ENCODE measurements at regions not wholly inside any gene's neighbourhood (a gene's known extent, or its start where the extent isn't known, plus 50 kb on each side); places are given as distances from the start of the nearest gene placed in this dataset.

DNA sequence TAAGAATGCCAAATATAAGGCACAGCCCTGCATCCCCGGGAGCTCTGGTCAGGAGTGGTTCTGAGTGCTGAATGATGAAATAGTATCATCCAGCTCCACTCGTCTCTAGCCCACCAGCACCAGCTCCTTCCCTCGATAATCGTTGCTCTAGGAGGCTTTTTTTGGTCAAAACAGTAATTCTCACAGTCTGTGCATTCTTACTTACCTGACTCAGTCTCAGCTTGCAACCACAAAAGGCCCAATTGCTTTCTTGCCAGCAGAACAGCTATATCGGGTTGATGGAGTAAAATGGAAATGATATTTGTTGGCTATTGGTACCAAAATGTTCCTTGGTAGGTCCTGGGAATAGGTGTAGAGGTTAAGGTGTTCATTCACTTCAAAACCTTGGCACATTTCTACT lies 94.8 kb downstream of the BMP4 start:
- TF ChIP-seq, protein P1, sequence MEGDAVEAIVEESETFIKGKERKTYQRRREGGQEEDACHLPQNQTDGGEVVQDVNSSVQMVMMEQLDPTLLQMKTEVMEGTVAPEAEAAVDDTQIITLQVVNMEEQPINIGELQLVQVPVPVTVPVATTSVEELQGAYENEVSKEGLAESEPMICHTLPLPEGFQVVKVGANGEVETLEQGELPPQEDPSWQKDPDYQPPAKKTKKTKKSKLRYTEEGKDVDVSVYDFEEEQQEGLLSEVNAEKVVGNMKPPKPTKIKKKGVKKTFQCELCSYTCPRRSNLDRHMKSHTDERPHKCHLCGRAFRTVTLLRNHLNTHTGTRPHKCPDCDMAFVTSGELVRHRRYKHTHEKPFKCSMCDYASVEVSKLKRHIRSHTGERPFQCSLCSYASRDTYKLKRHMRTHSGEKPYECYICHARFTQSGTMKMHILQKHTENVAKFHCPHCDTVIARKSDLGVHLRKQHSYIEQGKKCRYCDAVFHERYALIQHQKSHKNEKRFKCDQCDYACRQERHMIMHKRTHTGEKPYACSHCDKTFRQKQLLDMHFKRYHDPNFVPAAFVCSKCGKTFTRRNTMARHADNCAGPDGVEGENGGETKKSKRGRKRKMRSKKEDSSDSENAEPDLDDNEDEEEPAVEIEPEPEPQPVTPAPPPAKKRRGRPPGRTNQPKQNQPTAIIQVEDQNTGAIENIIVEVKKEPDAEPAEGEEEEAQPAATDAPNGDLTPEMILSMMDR (optimal IDR thresholded peaks at IDR 0.05 in 1 of 3, IDR thresholded peaks at IDR 0.05 in 1 of 3, conservative IDR thresholded peaks at IDR 0.05 in 1 of 3; ENCODE audit: extremely low read depth in 1 of 3, insufficient read depth in 2 of 3, low read length in 3 of 3): no peak
- no peak for TF ChIP-seq EZH2 (IDR thresholded peaks at IDR 0.05; ENCODE audit: low read length)
- Histone ChIP-seq H3K4me3 (ENCODE audit: control insufficient read depth in 2 of 3, extremely low read depth in 1 of 3, insufficient read depth in 2 of 3, low read depth in 1 of 3, low read length in 3 of 3) (no peak overlapping the region), H3K36me3 (ENCODE audit: control insufficient read depth in 2 of 2, extremely low read depth in 1 of 2, insufficient read depth in 2 of 2, low read length in 2 of 2) (no peaks in the 10 kb centered on the region), H3K79me2 (ENCODE audit: control insufficient read depth, insufficient read depth, low read length) (no peaks in the 10 kb centered on the region), H3K9me3 (ENCODE audit: control insufficient read depth, low read depth, low read length) (no peaks in the 10 kb centered on the region), H3K27me3 (ENCODE audit: control insufficient read depth, extremely low read depth, insufficient read depth, low read length) (peaks cover 14% of the 10 kb centered on the region), H2AFZ (ENCODE audit: control insufficient read depth, low read length) (no peak overlapping the region), H3K9ac (ENCODE audit: control insufficient read depth, extremely low read depth, insufficient read depth, low read length) (no peak overlapping the region), H3K4me2 (ENCODE audit: control insufficient read depth, extremely low read depth, insufficient read depth, low read depth, low read length) (no peak overlapping the region), H3K27ac (ENCODE audit: control insufficient read depth, insufficient read depth, low read length) (no peak overlapping the region), H3K9me1 (ENCODE audit: control insufficient read depth, extremely low read depth, insufficient read depth, low read length) (no peaks in the 10 kb centered on the region), H3K4me1 (ENCODE audit: control insufficient read depth, extremely low read depth, insufficient read depth, low read length) (no peaks in the 10 kb centered on the region), H4K20me1 (ENCODE audit: control insufficient read depth, extremely low read depth, insufficient read depth, low read length) (no peaks in the 10 kb centered on the region)
- dilution Hi-C loops (cut with MboI; ENCODE audit: extremely low pct_ligation_motif_present, low sequenced_read_pairs): no loop called here
- FAIRE-seq (no peak), DNase-seq (ENCODE audit: low read depth, low spot score) (no peak)

DNA sequence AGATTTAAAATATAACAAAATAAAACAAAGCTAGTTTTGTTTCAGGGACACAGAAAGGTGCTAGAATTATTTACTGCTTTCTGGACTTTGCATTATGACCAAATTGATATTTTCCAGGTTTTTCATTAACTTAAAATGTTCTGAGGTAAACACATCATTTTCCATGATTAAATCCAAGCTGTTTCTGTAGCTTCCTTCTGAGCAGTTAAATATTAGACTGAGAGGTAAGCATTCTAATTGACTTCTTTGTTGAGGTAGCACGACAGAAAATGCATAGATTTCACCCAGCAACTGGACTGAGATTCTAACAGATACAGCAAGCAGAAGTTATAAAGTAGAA lies 98.3 kb downstream of the BMP4 start:
- dilution Hi-C loops (cut with MboI; ENCODE audit: extremely low pct_ligation_motif_present, low sequenced_read_pairs): no loop called here
- Histone ChIP-seq H3K4me3 (ENCODE audit: control insufficient read depth in 2 of 3, extremely low read depth in 1 of 3, insufficient read depth in 2 of 3, low read depth in 1 of 3, low read length in 3 of 3) (no peak overlapping the region), H3K36me3 (ENCODE audit: control insufficient read depth in 2 of 2, extremely low read depth in 1 of 2, insufficient read depth in 2 of 2, low read length in 2 of 2) (no peaks in the 10 kb centered on the region), H3K79me2 (ENCODE audit: control insufficient read depth, insufficient read depth, low read length) (no peaks in the 10 kb centered on the region), H2AFZ (ENCODE audit: control insufficient read depth, low read length) (no peak overlapping the region), H3K9me3 (ENCODE audit: control insufficient read depth, low read depth, low read length) (no peaks in the 10 kb centered on the region), H3K4me2 (ENCODE audit: control insufficient read depth, extremely low read depth, insufficient read depth, low read depth, low read length) (no peak overlapping the region), H3K27ac (ENCODE audit: control insufficient read depth, insufficient read depth, low read length) (no peak overlapping the region), H3K27me3 (ENCODE audit: control insufficient read depth, extremely low read depth, insufficient read depth, low read length) (peaks cover 14% of the 10 kb centered on the region), H3K4me1 (ENCODE audit: control insufficient read depth, extremely low read depth, insufficient read depth, low read length) (no peaks in the 10 kb centered on the region), H3K9me1 (ENCODE audit: control insufficient read depth, extremely low read depth, insufficient read depth, low read length) (no peaks in the 10 kb centered on the region), H3K9ac (ENCODE audit: control insufficient read depth, extremely low read depth, insufficient read depth, low read length) (no peak overlapping the region), H4K20me1 (ENCODE audit: control insufficient read depth, extremely low read depth, insufficient read depth, low read length) (no peaks in the 10 kb centered on the region)
- FAIRE-seq (no peak), DNase-seq (ENCODE audit: low read depth, low spot score) (no peak)
- TF ChIP-seq, protein P1 (optimal IDR thresholded peaks at IDR 0.05 in 1 of 3, IDR thresholded peaks at IDR 0.05 in 1 of 3, conservative IDR thresholded peaks at IDR 0.05 in 1 of 3; ENCODE audit: extremely low read depth in 1 of 3, insufficient read depth in 2 of 3, low read length in 3 of 3): no peak
- TF ChIP-seq EZH2 (IDR thresholded peaks at IDR 0.05; ENCODE audit: low read length): no peak

Measured in keratinocyte (primary cell).